ENCODE measurements at regions not wholly inside any gene's neighbourhood (a gene's known extent, or its start where the extent isn't known, plus 50 kb on each side); places are given as distances from the start of the nearest gene placed in this dataset.
"Not testable (repeated sequence)": the region's sequence is repeated elsewhere in the genome, so short reads cannot be mapped to it uniquely, and the experiment has no call there.

DNA sequence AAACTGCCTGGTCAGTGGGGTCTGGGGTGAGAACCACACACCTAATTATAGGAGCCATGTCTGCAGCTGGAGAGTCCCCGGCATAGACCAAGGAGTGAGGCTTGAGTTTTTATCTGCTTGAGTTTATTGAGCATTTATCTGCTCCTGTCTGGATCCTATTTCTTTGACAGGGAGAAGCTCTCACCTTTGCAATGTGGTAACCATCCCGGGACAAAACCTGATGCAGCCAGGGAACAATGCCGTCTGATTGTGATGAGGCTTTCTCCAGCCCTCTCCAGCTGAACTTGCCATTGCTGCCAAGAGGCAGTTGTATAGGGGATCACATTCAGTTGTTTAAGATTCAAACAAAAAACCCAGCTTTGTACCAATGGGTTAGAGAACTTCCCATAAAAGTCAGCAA lies 324.4 kb downstream of the TSN start:
- no peaks in the 10 kb centered on the region for H3K36me3 ChIP-seq
- no peak overlapping the region for H3K27ac ChIP-seq
- no peaks in the 10 kb centered on the region for H3K4me1 ChIP-seq
- no peaks in the 10 kb centered on the region for H3K9me3 ChIP-seq
- H3K27me3 ChIP-seq, result no peaks in the 10 kb centered on the region
- H3K4me3 ChIP-seq, result no peak overlapping the region
- TF ChIP-seq, protein P1, sequence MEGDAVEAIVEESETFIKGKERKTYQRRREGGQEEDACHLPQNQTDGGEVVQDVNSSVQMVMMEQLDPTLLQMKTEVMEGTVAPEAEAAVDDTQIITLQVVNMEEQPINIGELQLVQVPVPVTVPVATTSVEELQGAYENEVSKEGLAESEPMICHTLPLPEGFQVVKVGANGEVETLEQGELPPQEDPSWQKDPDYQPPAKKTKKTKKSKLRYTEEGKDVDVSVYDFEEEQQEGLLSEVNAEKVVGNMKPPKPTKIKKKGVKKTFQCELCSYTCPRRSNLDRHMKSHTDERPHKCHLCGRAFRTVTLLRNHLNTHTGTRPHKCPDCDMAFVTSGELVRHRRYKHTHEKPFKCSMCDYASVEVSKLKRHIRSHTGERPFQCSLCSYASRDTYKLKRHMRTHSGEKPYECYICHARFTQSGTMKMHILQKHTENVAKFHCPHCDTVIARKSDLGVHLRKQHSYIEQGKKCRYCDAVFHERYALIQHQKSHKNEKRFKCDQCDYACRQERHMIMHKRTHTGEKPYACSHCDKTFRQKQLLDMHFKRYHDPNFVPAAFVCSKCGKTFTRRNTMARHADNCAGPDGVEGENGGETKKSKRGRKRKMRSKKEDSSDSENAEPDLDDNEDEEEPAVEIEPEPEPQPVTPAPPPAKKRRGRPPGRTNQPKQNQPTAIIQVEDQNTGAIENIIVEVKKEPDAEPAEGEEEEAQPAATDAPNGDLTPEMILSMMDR (IDR thresholded peaks at IDR 0.05), result no peak
- no peak for TF ChIP-seq POLR2A (IDR thresholded peaks at IDR 0.05)
- DNase-seq, result no peak

DNA sequence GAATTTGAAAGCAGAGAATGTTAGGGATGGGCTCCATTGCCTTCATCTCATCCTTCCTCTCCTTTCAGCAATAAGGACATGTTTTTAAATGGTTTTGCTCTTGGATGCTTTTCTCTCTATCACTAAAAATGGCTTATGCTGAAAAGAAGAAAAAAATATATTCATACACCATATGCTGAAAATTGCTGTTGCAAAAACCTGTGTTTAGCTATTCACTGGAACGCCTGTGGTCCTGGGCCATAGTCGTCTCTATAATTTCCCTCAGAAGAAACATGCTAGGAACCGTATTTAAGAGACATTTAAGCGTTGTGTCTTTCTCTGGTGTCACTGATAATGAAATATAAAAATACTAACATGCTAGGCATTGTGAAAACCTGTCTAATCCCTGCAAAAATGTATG lies 324.9 kb downstream of the TSN start:
- TF ChIP-seq POLR2A (IDR thresholded peaks at IDR 0.05), result no peak
- TF ChIP-seq, protein P1 (IDR thresholded peaks at IDR 0.05), result no peak
- H3K4me3 ChIP-seq, result no peak overlapping the region
- H3K36me3 ChIP-seq, result no peaks in the 10 kb centered on the region
- no peaks in the 10 kb centered on the region for H3K27me3 ChIP-seq
- no peak overlapping the region for H3K27ac ChIP-seq
- H3K4me1 ChIP-seq, result no peaks in the 10 kb centered on the region
- DNase-seq, result no peak
- no peaks in the 10 kb centered on the region for H3K9me3 ChIP-seq

DNA sequence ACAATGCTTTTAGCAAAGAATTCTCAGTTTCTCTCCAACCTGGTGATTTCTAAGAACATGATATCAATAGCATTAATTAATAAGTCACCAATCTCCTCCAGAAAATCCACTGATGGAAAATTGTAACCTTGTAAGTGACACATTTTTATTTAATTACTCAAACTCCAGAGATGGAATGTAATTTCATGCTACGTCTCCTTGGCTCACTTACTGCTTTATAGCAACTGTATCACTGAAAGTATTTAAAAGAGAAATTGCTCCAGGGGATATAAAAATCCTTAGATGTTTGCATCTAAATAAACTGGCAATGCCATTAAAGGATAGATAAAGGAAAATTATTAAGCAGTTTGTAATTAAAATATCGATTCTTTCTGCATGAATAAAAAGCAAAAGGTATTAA lies 325.4 kb downstream of the TSN start:
- no peak for DNase-seq
- TF ChIP-seq, protein P1 (IDR thresholded peaks at IDR 0.05), result no peak
- no peak for TF ChIP-seq POLR2A (IDR thresholded peaks at IDR 0.05)
- Histone ChIP-seq H3K4me1 (no peaks in the 10 kb centered on the region), H3K9me3 (no peaks in the 10 kb centered on the region), H3K27me3 (no peaks in the 10 kb centered on the region), H3K4me3 (no peak overlapping the region), H3K27ac (no peak overlapping the region), H3K36me3 (no peaks in the 10 kb centered on the region)

DNA sequence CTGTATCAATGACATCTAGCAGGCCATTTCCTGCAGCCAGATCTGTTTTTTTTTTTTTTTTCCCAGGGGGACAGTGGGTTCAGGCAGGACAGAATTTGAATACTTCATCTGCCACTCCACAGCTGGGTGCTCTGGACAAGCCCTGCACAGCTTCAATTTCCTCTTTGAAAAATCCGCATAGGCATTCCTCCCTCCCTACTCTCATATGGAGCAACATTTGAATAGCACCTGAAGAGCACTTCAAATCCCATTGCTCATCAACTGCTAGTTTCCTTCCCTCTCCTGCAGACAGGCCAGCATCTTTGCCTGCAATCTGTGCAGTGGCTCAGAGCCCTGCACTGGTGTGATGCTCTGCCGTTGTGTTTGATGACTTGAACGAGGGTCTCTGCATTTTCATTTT lies 326.3 kb downstream of the TSN start:
- H3K27me3 ChIP-seq, result no peaks in the 10 kb centered on the region
- no peak overlapping the region for H3K4me3 ChIP-seq
- TF ChIP-seq, protein P1 (IDR thresholded peaks at IDR 0.05), result no peak
- no peak for TF ChIP-seq POLR2A (IDR thresholded peaks at IDR 0.05)
- H3K4me1 ChIP-seq, result no peaks in the 10 kb centered on the region
- H3K27ac ChIP-seq, result no peak overlapping the region
- no peaks in the 10 kb centered on the region for H3K36me3 ChIP-seq
- DNase-seq, result no peak
- H3K9me3 ChIP-seq, result no peaks in the 10 kb centered on the region

DNA sequence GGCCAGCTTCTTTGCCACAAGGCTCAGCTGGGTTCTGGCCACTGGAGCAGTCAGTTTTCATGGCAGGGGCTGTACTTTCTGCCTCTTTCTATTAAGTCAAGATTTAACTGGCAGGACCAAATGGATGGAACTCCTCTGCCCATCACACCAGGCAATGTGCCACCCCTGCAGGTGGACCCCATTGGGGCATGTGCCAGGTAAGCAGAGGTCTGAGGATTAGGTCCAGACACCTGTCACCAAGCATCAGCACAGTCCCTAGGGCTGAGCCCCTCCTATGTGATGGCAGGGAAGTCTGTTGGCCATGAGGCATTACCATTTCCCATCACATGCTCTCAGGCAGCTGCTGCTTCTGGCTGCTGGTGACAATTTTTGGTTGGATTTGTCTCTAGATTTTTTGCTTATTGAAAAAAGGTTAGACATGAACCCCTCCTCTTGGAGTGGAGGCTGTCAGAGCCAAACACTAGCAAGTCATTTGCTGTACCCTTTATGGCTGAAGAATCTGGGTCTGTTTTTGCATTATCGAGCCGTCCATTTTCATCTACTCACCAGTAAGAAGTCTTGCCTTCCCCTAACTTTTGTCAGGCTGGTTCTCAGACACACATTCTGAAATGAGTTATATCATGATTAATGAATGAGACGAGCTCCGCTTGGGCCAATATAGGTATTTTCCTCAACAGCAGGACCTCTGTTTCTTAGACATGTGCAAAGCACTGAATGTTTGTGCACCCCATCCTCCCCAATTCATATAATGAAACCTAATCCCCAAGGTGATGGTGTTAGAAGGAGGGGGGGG lies 328.0 kb downstream of the TSN start:
- Histone ChIP-seq H3K27ac (no peak overlapping the region), H3K4me1 (no peaks in the 10 kb centered on the region), H3K4me3 (no peak overlapping the region), H3K9me3 (no peaks in the 10 kb centered on the region), H3K36me3 (no peaks in the 10 kb centered on the region), H3K27me3 (no peaks in the 10 kb centered on the region)
- no peak for TF ChIP-seq POLR2A (IDR thresholded peaks at IDR 0.05)
- TF ChIP-seq, protein P1 (IDR thresholded peaks at IDR 0.05), result no peak
- DNase-seq, result no peak

DNA sequence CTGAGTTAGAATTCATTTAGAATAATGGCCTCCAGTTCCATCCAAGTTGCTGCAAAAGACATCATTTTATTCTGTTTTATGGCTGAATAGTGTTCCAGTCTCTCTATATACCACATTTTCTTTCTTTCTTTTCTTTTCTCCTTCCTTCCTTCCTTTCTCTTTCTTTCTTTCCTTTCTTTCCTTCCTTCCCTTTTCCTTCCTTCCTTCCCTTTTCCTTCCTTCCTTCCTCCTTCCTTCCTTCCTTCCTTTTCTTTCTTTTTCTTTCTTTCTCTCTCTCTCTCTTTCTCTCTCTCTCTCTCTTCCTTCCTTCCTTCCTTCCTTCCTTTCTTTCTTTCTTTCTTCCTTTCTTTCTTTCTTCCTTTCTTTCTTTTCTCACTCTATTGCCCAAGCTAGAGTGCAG lies 330.2 kb downstream of the TSN start:
- not testable (repeated sequence) for H3K27ac ChIP-seq, H3K4me3 ChIP-seq, H3K36me3 ChIP-seq, H3K9me3 ChIP-seq, DNase-seq, H3K4me1 ChIP-seq, H3K27me3 ChIP-seq

Measured in Peyer's patch (tissue), 4 donors.